A549 (cell line): ENCODE measurements at regions not wholly inside any gene's neighbourhood (a gene's known extent, or its start where the extent isn't known, plus 50 kb on each side); places are given as distances from the start of the nearest gene placed in this dataset.

ENCODE experiments used
- CBX2 ChIP-seq: fragments of 200-600 bp; sonication (generic); IDR thresholded peaks from 2 replicates; pipeline ENCODE4 v1.6.1; 2016; ENCODE audit warnings: low read depth, mild to moderate bottlenecking, borderline replicate concordance
- CBX8 ChIP-seq: fragments of 200-600 bp; sonication (generic); IDR thresholded peaks from 2 replicates; pipeline ENCODE4 v1.6.1; 2016
- CEBPB ChIP-seq, 2 experiments: fragments of >200 bp in 1 of 2; sonication (Bioruptor Twin) in 1 of 2; formaldehyde crosslinking in 1 of 2; IDR thresholded peaks; 2 replicates each; pipeline ENCODE4 v1.6.1; 2012 to 2016
- EP300 ChIP-seq, 2 experiments: fragments of >200 bp; sonication (Bioruptor Twin); formaldehyde crosslinking; IDR thresholded peaks; 2 replicates in 1 of 2; 3 replicates in 1 of 2; pipeline ENCODE4 v1.6.1; 2016 to 2017
- RFX5 ChIP-seq: fragments of 450-650 bp; IDR thresholded peaks from 2 replicates; pipeline ENCODE4 v1.7.1; 2014; ENCODE audit warnings: antibody characterized with exemption, mild to moderate bottlenecking, moderate library complexity
- RNF2 ChIP-seq: fragments of 200-600 bp; sonication (generic); IDR thresholded peaks from 2 replicates; pipeline ENCODE4 v1.6.1; 2016; ENCODE audit warnings: low read depth, mild to moderate bottlenecking, antibody characterized with exemption, moderate library complexity, borderline replicate concordance
- SMC3 ChIP-seq: fragments of >200 bp; sonication (Bioruptor Twin); formaldehyde crosslinking; IDR thresholded peaks from 3 replicates; pipeline ENCODE4 v1.6.1; 2018; ENCODE audit warnings: inconsistent platforms
- TF ChIP-seq, protein P1 (sequence below): fragments of >200 bp; sonication (Bioruptor Twin); formaldehyde crosslinking; IDR thresholded peaks from 3 replicates; pipeline ENCODE4 v1.5.1; 2016
- TF ChIP-seq, protein P2 (sequence below): IDR thresholded peaks from 2 replicates; pipeline ENCODE4 v1.6.1; 2012; ENCODE audit warnings: low read depth, borderline replicate concordance

DNA sequence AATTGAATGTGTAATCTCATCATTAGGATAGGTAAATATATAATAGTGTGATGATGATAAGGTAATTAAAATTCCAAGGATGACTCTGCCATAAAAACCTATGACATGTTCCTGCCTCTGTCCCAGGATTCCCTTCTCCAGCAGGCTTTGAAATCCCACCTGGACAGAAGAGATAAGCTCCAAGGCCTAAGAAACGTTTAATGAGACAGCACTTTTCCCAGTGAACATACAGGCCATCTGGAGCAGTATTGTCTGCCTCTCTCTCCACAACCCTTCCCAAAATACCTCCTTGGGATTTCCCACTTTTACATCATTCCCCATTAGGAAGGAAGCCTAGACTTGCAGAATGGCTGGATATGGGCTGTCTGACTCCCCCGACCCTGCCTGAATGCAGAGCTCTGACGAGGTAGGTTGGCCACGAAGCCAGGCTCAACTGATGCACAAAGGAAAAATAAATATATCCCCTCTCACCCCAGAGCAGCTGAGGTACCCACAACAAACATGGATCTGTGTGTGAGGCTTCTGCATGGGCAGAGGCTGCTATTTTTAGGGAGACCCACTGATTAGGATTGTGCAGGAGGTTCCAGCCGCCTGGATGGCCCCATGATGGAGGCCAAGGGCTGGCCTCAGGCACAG lies 71.0 kb downstream of the TMPRSS5 start:
- TF ChIP-seq, protein P1, sequence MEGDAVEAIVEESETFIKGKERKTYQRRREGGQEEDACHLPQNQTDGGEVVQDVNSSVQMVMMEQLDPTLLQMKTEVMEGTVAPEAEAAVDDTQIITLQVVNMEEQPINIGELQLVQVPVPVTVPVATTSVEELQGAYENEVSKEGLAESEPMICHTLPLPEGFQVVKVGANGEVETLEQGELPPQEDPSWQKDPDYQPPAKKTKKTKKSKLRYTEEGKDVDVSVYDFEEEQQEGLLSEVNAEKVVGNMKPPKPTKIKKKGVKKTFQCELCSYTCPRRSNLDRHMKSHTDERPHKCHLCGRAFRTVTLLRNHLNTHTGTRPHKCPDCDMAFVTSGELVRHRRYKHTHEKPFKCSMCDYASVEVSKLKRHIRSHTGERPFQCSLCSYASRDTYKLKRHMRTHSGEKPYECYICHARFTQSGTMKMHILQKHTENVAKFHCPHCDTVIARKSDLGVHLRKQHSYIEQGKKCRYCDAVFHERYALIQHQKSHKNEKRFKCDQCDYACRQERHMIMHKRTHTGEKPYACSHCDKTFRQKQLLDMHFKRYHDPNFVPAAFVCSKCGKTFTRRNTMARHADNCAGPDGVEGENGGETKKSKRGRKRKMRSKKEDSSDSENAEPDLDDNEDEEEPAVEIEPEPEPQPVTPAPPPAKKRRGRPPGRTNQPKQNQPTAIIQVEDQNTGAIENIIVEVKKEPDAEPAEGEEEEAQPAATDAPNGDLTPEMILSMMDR, result no peak
- TF ChIP-seq CBX8 (no peak), EP300 (IDR thresholded peaks at IDR 0.05) (no peak), SMC3 (no peak), CBX2 (no peak), CEBPB (IDR thresholded peaks at IDR 0.05) (no peak), RFX5 (no peak), RNF2 (no peak)
- TF ChIP-seq, protein P2, sequence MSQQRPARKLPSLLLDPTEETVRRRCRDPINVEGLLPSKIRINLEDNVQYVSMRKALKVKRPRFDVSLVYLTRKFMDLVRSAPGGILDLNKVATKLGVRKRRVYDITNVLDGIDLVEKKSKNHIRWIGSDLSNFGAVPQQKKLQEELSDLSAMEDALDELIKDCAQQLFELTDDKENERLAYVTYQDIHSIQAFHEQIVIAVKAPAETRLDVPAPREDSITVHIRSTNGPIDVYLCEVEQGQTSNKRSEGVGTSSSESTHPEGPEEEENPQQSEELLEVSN, result no peak
